Osteocyte (in vitro differentiated cells): ENCODE measurements at regions not wholly inside any gene's neighbourhood (a gene's known extent, or its start where the extent isn't known, plus 50 kb on each side); places are given as distances from the start of the nearest gene placed in this dataset.
"Not testable (repeated sequence)": the region's sequence is repeated elsewhere in the genome, so short reads cannot be mapped to it uniquely, and the experiment has no call there.

ENCODE experiments used
- DNase-seq: peaks from one replicate; pipeline ENCODE4 v3.0.0; 2021; ENCODE audit warnings: mixed read lengths; ENCODE audit not compliant: unreplicated experiment; ENCODE audit errors: extremely low spot score
- H3K27ac Mint-ChIP-seq: one replicate; pipeline ENCODE4 v1.8.0; 2021; ENCODE audit warnings: mild to moderate bottlenecking, mixed read lengths; ENCODE audit not compliant: unreplicated experiment
- H3K27me3 Mint-ChIP-seq: one replicate; pipeline ENCODE4 v1.8.0; 2021; ENCODE audit warnings: mixed read lengths; ENCODE audit not compliant: unreplicated experiment
- H3K36me3 Mint-ChIP-seq: one replicate; pipeline ENCODE4 v1.8.0; 2021; ENCODE audit warnings: mixed read lengths; ENCODE audit not compliant: unreplicated experiment
- H3K4me1 Mint-ChIP-seq: one replicate; pipeline ENCODE4 v1.8.0; 2021; ENCODE audit warnings: mixed read lengths; ENCODE audit not compliant: unreplicated experiment
- H3K4me3 Mint-ChIP-seq: one replicate; pipeline ENCODE4 v1.8.0; 2021; ENCODE audit warnings: mild to moderate bottlenecking, moderate library complexity, mixed read lengths; ENCODE audit not compliant: unreplicated experiment
- H3K9me3 Mint-ChIP-seq: one replicate; pipeline ENCODE4 v1.8.0; 2021; ENCODE audit warnings: mixed read lengths; ENCODE audit not compliant: unreplicated experiment
- TF ChIP-seq, protein P1 (sequence below): fragments of 200-600 bp; sonication (generic); IDR thresholded peaks from 2 replicates; pipeline ENCODE4 v1.5.0; 2021; ENCODE audit warnings: antibody characterized with exemption, mild to moderate bottlenecking, moderate library complexity

DNA sequence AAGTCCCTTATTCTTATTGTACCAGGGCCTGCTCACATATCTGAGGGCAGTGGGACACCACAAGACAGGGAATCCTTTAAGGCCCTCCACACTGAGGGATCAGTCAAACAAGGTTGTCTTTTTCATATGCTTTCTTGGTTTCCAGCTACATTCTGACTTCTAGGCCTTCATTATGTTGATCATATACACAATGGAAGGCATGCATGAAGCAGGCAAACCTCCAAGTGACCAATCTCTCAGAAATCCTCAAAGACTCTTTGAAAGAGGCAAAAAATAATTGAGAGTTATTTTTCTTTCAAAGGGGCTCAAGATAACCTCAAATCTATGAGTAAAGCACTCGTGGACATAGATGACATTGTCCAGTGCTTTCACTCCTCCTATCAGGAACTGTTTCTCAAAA is 1195.9 kb upstream of the ACO1 start:
- no peak for DNase-seq
- Mint-ChIP-seq H3K4me1 (no peaks in the 10 kb centered on the region), H3K27me3 (no peaks in the 10 kb centered on the region), H3K36me3 (no peaks in the 10 kb centered on the region), H3K4me3 (no peak overlapping the region), H3K9me3 (no peaks in the 10 kb centered on the region), H3K27ac (no peak overlapping the region)
- TF ChIP-seq, protein P1, sequence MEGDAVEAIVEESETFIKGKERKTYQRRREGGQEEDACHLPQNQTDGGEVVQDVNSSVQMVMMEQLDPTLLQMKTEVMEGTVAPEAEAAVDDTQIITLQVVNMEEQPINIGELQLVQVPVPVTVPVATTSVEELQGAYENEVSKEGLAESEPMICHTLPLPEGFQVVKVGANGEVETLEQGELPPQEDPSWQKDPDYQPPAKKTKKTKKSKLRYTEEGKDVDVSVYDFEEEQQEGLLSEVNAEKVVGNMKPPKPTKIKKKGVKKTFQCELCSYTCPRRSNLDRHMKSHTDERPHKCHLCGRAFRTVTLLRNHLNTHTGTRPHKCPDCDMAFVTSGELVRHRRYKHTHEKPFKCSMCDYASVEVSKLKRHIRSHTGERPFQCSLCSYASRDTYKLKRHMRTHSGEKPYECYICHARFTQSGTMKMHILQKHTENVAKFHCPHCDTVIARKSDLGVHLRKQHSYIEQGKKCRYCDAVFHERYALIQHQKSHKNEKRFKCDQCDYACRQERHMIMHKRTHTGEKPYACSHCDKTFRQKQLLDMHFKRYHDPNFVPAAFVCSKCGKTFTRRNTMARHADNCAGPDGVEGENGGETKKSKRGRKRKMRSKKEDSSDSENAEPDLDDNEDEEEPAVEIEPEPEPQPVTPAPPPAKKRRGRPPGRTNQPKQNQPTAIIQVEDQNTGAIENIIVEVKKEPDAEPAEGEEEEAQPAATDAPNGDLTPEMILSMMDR = no peak

DNA sequence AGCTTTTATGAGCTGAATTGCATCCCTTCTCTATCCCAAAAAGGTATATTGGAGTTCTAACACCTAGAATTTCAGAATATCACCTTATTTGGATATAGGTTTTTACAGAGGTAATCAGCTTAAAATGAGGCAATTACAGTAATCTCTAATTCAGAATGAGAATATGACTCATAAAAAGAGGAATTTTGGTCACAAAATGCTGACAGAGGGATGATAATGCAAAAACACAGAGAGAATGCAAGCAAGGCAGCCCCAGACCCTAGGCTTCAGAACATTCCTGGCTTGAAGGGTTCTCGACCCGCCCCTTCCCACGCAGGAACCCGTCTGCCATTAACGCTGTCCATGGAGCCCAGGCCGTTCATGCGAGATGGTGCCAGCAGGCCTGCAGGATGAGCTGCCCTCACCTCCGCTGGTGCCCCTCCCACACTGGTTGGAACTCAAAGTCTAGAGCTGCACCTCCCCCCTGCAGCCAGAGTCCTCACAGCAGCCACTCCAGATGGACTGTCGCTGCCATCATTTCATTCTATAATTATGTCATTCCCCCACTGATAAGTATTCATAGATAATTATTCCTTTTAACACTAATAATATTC is 1173.4 kb upstream of the ACO1 start:
- no peaks in the 10 kb centered on the region for H3K4me1 Mint-ChIP-seq
- H3K27ac Mint-ChIP-seq = no peak overlapping the region
- H3K36me3 Mint-ChIP-seq = no peaks in the 10 kb centered on the region
- TF ChIP-seq, protein P1 = no peak
- no peaks in the 10 kb centered on the region for H3K9me3 Mint-ChIP-seq
- no peak overlapping the region for H3K4me3 Mint-ChIP-seq
- no peak for DNase-seq
- peaks cover 10% of the 10 kb centered on the region for H3K27me3 Mint-ChIP-seq

DNA sequence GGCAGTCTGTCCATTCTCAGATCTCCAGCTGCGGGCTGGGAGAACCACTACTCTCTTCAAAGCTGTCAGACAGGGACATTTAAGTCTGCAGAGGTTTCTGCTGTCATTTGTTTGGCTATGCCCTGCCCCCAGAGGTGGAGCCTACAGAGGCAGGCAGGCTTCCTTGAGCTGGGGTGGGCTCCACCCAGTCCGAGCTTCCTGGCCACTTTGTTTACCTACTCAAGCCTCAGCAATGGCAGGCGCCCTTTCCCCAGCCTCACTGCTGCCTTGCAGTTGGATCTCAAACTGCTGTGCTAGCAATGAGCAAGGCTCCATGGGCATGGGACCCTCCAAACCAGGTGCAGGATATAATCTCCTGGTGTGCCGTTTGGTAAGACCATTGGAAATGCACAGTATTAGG is 1154.5 kb upstream of the ACO1 start:
- not testable (repeated sequence) for H3K27me3 Mint-ChIP-seq, H3K4me1 Mint-ChIP-seq, H3K36me3 Mint-ChIP-seq, DNase-seq, H3K27ac Mint-ChIP-seq, H3K4me3 Mint-ChIP-seq
- H3K9me3 Mint-ChIP-seq = peaks cover 18% of the 10 kb centered on the region

DNA sequence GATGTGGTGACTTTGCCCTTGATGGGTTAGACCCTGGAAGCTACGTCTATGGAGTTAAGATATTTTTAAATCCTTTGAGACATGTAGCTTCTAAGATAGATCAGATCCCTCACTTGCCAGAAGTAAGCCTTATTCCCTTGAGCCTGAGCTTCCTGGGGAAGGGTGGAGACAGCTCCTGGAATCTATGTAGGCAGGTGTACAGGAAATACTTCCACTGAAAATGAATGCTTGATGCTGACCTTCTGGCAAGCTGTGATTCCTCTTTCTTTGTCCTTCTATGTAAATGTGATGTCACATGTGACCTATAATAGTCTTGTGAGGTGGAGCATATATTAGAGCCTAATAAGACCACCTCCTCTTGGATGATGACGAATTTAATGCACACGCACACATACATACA is 1152.0 kb upstream of the ACO1 start:
- Mint-ChIP-seq H3K4me3 (no peak overlapping the region), H3K9me3 (peaks cover 13% of the 10 kb centered on the region), H3K27me3 (peaks cover 2% of the 10 kb centered on the region), H3K4me1 (no peaks in the 10 kb centered on the region), H3K27ac (no peak overlapping the region), H3K36me3 (no peaks in the 10 kb centered on the region)
- TF ChIP-seq, protein P1 = no peak
- DNase-seq = no peak

DNA sequence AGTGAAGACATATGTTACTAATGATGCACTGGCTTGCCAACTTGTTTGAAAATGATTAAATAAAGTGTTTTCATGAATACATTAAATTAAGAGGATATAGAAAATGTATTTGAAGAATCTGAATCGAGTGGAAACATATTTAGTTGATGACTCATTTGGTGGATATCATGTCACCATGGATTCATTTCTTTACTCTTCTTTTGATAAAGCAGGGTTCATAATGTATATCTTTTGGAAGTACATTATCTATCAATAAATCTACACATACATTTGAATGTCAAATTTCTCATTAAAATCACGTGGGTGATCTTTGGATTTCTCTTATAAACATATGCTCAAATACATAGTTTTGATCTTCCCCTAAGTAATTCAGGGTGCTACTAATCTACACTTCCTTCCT is 1148.1 kb upstream of the ACO1 start:
- H3K27me3 Mint-ChIP-seq = peaks cover 2% of the 10 kb centered on the region
- no peak for DNase-seq
- H3K9me3 Mint-ChIP-seq = no peaks in the 10 kb centered on the region
- H3K27ac Mint-ChIP-seq = no peak overlapping the region
- no peaks in the 10 kb centered on the region for H3K4me1 Mint-ChIP-seq
- TF ChIP-seq, protein P1 = no peak
- no peaks in the 10 kb centered on the region for H3K36me3 Mint-ChIP-seq
- H3K4me3 Mint-ChIP-seq = no peak overlapping the region

DNA sequence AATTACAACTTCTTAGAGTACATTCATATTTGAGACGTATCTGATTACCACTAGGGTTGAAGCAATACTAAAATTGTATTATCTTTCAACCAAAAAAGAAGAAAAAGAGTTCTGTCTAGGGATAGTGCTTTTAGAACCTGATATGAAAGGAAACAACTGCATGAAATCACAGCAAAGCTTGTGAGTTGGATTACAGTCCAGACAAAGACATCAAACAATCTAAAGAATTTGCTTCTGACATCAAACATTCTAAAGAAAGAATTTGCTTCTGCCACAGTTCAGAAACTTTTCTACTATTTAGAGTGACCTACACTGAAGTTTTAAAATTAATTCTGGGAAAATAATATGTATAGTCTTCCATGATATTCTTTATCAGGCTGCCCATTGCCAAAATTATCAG is 1141.1 kb upstream of the ACO1 start:
- Mint-ChIP-seq H3K27ac (no peak overlapping the region), H3K36me3 (no peaks in the 10 kb centered on the region), H3K27me3 (no peaks in the 10 kb centered on the region), H3K4me1 (no peaks in the 10 kb centered on the region), H3K4me3 (no peak overlapping the region), H3K9me3 (no peaks in the 10 kb centered on the region)
- DNase-seq = no peak
- TF ChIP-seq, protein P1 = no peak
